DOHH2 (cell line): ENCODE measurements at regions not wholly inside any gene's neighbourhood (a gene's known extent, or its start where the extent isn't known, plus 50 kb on each side); places are given as distances from the start of the nearest gene placed in this dataset.
"Not testable (repeated sequence)": the region's sequence is repeated elsewhere in the genome, so short reads cannot be mapped to it uniquely, and the experiment has no call there.

Experiments used
- H3F3A ChIP-seq: fragments of 200-600 bp; sonication (generic), shearing (Covaris generic); 2 replicates; pipeline ENCODE4 v1.6.0; 2016; ENCODE audit warnings: antibody characterized with exemption, mild to moderate bottlenecking; ENCODE audit not compliant: control insufficient read depth, insufficient read depth
- H3K27ac ChIP-seq: fragments of 200-600 bp; sonication (generic); 2 replicates; pipeline ENCODE4 v1.5.1; 2014; ENCODE audit warnings: low read depth, mild to moderate bottlenecking, low read length, moderate library complexity
- H3K27me3 ChIP-seq: fragments of 200-600 bp; sonication (generic); 2 replicates; pipeline ENCODE4 v1.6.1; 2014; ENCODE audit warnings: mild to moderate bottlenecking, low read length, mixed read lengths; ENCODE audit not compliant: control insufficient read depth
- H3K36me3 ChIP-seq: fragments of 200-600 bp; sonication (generic); 2 replicates; pipeline ENCODE4 v1.6.1; 2014; ENCODE audit warnings: mild to moderate bottlenecking, low read length, moderate library complexity, mixed read lengths; ENCODE audit not compliant: control insufficient read depth
- H3K4me1 ChIP-seq: fragments of 200-600 bp; sonication (generic); 2 replicates; pipeline ENCODE4 v1.6.1; 2014; ENCODE audit warnings: mild to moderate bottlenecking, low read length, mixed read lengths; ENCODE audit not compliant: control insufficient read depth
- H3K4me2 ChIP-seq: fragments of 200-600 bp; sonication (generic); 2 replicates; pipeline ENCODE4 v1.6.0; 2014; ENCODE audit warnings: mild to moderate bottlenecking, low read length, moderate library complexity
- H3K4me3 ChIP-seq: fragments of 200-600 bp; sonication (generic); 2 replicates; pipeline ENCODE4 v1.5.1; 2014; ENCODE audit warnings: mild to moderate bottlenecking, low read length, mixed read lengths
- H3K79me2 ChIP-seq: fragments of 200-600 bp; sonication (generic); 2 replicates; pipeline ENCODE4 v1.6.1; 2014; ENCODE audit warnings: mild to moderate bottlenecking, low read length, mixed read lengths; ENCODE audit not compliant: control insufficient read depth
- H3K9me2 ChIP-seq: fragments of 200-600 bp; sonication (generic); replicated peaks from 2 replicates; pipeline ENCODE4 v1.6.1; 2014; ENCODE audit warnings: mild to moderate bottlenecking, low read length, mixed read lengths; ENCODE audit not compliant: control insufficient read depth
- H3K9me3 ChIP-seq: fragments of 200-600 bp; sonication (generic); 2 replicates; pipeline ENCODE4 v1.6.1; 2014; ENCODE audit warnings: antibody characterized with exemption, low read length, mixed read lengths; ENCODE audit not compliant: control insufficient read depth, insufficient read depth
- H4K20me1 ChIP-seq: fragments of 200-600 bp; sonication (generic); 2 replicates; pipeline ENCODE4 v1.6.0; 2014; ENCODE audit warnings: low read depth, mild to moderate bottlenecking, antibody characterized with exemption, low read length, moderate library complexity; ENCODE audit not compliant: control insufficient read depth, insufficient read depth
- CTCF ChIP-seq: fragments of 200-600 bp; sonication (generic); IDR thresholded peaks from one replicate; pipeline ENCODE4 v1.5.1; 2014; ENCODE audit warnings: antibody characterized with exemption, mild to moderate bottlenecking, low read depth, low read length; ENCODE audit not compliant: poor library complexity, severe bottlenecking
- EZH2phosphoT487 ChIP-seq: fragments of 200-600 bp; sonication (generic); IDR thresholded peaks from 2 replicates; pipeline ENCODE4 v1.6.1; 2017; ENCODE audit warnings: borderline replicate concordance, mild to moderate bottlenecking, antibody characterized with exemption, low read length, moderate library complexity, mixed read lengths

- H3K9me3 ChIP-seq, result no peaks in the 10 kb centered on the region
- TF ChIP-seq CTCF (no peak), EZH2phosphoT487 (no peak)
- H3K4me3 ChIP-seq, result no peak overlapping the region
- H3K4me1 ChIP-seq, result peaks cover 3% of the 10 kb centered on the region; the same call in 1 of the 2 replicates
- H3K79me2 ChIP-seq, result no peaks in the 10 kb centered on the region
- H3K4me2 ChIP-seq, result no peak overlapping the region
- H3K27me3 ChIP-seq, result no peaks in the 10 kb centered on the region
- no peaks in the 10 kb centered on the region for H4K20me1 ChIP-seq
- no peaks in the 10 kb centered on the region for H3F3A ChIP-seq
- no peaks in the 10 kb centered on the region for H3K9me2 ChIP-seq
- no peaks in the 10 kb centered on the region for H3K36me3 ChIP-seq
- H3K27ac ChIP-seq, result no peak overlapping the region
Observed at GRCh38 chr4:128427832-128428366, 140.3 kb upstream of the PGRMC2 start.

GRCh38 chr4:128424527-128425497 is 137.2 kb upstream of the PGRMC2 start:
- H3K36me3 ChIP-seq, result no peaks in the 10 kb centered on the region
- H3F3A ChIP-seq, result no peaks in the 10 kb centered on the region
- no peaks in the 10 kb centered on the region for H3K27me3 ChIP-seq
- no peak for TF ChIP-seq EZH2phosphoT487
- no peak for TF ChIP-seq CTCF
- no peaks in the 10 kb centered on the region for H3K9me3 ChIP-seq
- no peaks in the 10 kb centered on the region for H4K20me1 ChIP-seq
- peaks cover 28% of the 10 kb centered on the region for H3K4me1 ChIP-seq
- H3K27ac ChIP-seq, result no peak overlapping the region
- no peak overlapping the region for H3K4me2 ChIP-seq
- no peaks in the 10 kb centered on the region for H3K9me2 ChIP-seq
- no peaks in the 10 kb centered on the region for H3K79me2 ChIP-seq
- no peak overlapping the region for H3K4me3 ChIP-seq

GRCh38 chr4:128422296-128422695 is 134.7 kb upstream of the PGRMC2 start:
- H3F3A ChIP-seq, H3K4me3 ChIP-seq, H3K27ac ChIP-seq, H3K79me2 ChIP-seq, H3K27me3 ChIP-seq, H3K9me2 ChIP-seq, H4K20me1 ChIP-seq, H3K36me3 ChIP-seq, H3K9me3 ChIP-seq: not testable (repeated sequence)
- Histone ChIP-seq H3K4me2 (peak overlapping the region; percentile 16), H3K4me1 (peaks cover 28% of the 10 kb centered on the region)

GRCh38 chr4:128416921-128417320 is 129.3 kb upstream of the PGRMC2 start:
- Histone ChIP-seq H3K4me3 (no peak overlapping the region), H3K27ac (no peak overlapping the region), H3F3A (no peaks in the 10 kb centered on the region), H3K9me2 (no peaks in the 10 kb centered on the region), H4K20me1 (no peaks in the 10 kb centered on the region), H3K27me3 (no peaks in the 10 kb centered on the region), H3K36me3 (no peaks in the 10 kb centered on the region), H3K4me2 (no peak overlapping the region), H3K79me2 (no peaks in the 10 kb centered on the region), H3K4me1 (peaks cover 15% of the 10 kb centered on the region), H3K9me3 (no peaks in the 10 kb centered on the region)
- no peak for TF ChIP-seq CTCF
- no peak for TF ChIP-seq EZH2phosphoT487
